ENCODE measurements at regions not wholly inside any gene's neighbourhood (a gene's known extent, or its start where the extent isn't known, plus 50 kb on each side); places are given as distances from the start of the nearest gene placed in this dataset.

DNA sequence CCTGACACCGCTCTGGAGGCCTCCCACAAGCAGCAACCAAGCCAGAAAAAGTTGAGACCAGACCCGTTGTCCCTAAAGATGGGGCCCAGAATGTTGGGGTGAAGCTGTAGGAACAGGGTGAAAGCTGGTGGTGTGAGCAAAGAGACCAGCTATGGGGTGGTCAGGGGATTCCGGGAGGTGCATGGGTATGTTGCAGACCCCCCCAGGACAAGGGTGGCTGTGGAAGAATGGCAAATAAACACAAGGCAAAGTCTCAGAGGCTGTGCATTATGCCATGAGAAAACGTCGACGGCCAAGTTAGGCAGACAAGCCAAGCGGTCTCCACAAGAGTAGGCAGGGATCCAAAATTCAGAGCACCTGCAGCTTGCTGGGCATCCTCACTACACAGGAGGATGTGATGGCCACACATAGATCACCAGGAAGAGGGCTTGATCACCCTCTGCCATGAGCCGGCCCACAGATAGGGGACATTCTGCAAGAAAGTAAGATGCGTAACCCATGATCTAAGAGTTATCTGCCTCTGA is 58.8 kb upstream of the KCNA1 start:
- TF ChIP-seq ZFX (IDR thresholded peaks at IDR 0.05; ENCODE audit: borderline replicate concordance) = no peak
- TF ChIP-seq, protein P1, sequence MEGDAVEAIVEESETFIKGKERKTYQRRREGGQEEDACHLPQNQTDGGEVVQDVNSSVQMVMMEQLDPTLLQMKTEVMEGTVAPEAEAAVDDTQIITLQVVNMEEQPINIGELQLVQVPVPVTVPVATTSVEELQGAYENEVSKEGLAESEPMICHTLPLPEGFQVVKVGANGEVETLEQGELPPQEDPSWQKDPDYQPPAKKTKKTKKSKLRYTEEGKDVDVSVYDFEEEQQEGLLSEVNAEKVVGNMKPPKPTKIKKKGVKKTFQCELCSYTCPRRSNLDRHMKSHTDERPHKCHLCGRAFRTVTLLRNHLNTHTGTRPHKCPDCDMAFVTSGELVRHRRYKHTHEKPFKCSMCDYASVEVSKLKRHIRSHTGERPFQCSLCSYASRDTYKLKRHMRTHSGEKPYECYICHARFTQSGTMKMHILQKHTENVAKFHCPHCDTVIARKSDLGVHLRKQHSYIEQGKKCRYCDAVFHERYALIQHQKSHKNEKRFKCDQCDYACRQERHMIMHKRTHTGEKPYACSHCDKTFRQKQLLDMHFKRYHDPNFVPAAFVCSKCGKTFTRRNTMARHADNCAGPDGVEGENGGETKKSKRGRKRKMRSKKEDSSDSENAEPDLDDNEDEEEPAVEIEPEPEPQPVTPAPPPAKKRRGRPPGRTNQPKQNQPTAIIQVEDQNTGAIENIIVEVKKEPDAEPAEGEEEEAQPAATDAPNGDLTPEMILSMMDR (IDR thresholded peaks at IDR 0.05) = no peak
- H3K27ac ChIP-seq = no peak overlapping the region

DNA sequence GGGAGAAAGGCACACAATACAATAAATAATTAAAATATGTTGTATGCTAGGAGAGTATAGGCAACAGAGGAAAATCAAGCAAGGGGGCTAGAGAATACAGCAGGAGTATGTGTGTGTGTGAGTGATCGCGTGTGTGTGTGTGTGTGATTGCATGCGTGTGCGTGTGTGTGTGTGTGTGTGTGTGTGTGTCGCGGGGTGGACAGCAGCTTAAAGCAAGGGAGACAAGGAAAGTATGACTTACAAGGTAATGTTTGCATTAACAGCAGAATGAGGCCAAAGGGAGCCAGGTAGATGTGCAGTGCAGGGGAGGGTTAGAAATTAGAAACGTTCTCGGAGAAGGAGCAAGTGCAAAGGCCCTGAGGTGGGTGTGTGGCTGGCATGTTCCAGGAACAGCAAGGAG is 57.4 kb upstream of the KCNA1 start:
- TF ChIP-seq, protein P1 (IDR thresholded peaks at IDR 0.05) = no peak
- no peak for TF ChIP-seq ZFX (IDR thresholded peaks at IDR 0.05; ENCODE audit: borderline replicate concordance)
- H3K27ac ChIP-seq = no peak overlapping the region

DNA sequence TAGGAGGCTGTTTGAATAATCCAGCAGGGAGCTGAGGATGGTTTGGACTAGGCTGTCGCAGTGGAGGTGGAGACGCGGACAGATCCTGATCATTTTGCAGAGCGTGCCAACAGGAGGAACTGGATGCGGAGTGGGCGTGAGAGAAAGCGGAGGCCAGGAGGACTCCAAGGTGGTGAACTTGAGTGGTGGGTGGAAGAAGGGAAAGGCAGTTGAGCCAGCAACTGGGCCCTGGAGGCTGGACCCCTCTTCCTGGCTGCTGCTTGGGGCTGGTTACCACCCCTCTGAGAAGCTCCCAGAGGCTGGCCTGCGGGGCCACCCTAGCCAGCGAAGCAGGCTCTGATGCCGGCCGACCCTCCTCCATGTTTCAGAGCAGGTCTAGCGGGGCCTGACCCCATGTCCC is 56.8 kb upstream of the KCNA1 start:
- no peak overlapping the region for H3K27ac ChIP-seq
- TF ChIP-seq, protein P1 (IDR thresholded peaks at IDR 0.05) = no peak
- TF ChIP-seq ZFX (IDR thresholded peaks at IDR 0.05; ENCODE audit: borderline replicate concordance) = no peak

DNA sequence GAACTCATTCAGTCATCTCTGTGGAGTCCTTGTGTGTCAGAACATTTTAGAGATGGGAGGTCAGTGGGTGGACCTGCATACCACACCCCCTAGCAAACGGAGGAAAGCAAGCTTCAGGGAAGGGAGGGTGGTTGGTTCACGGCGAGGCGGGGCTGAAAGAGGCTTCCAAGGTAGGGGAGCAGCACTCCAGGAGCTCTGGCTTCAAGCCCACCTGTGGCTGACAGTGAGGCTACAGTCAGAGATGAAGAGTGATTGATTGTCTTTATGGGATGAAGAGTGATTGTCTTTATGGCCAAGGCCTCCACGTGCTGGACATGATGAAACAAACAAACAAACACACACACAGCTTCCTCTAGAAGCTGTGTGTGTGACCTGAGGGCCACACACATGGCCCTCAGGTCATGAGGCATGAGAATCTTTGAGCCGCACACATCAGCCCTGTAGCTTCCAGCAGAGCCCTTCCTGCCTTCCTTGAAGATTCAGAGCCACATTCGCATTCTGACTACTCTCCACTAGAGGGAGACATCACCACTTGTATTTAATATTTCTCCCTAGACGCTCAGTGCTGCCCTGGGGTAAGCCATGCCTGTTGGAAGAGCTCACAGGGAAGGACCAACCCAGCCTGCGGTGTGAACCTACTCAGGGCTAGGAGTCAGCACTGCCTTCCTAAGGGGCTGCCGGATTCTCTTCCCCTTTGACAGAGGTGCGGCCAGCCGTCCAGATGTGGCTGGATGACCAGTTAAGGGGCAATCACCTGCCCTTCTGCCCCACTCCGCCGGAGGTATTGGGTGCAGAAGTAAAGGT is 54.4 kb upstream of the KCNA1 start:
- no peak for TF ChIP-seq ZFX (IDR thresholded peaks at IDR 0.05; ENCODE audit: borderline replicate concordance)
- TF ChIP-seq, protein P1 (IDR thresholded peaks at IDR 0.05) = peak; percentile 91
- no peak overlapping the region for H3K27ac ChIP-seq

DNA sequence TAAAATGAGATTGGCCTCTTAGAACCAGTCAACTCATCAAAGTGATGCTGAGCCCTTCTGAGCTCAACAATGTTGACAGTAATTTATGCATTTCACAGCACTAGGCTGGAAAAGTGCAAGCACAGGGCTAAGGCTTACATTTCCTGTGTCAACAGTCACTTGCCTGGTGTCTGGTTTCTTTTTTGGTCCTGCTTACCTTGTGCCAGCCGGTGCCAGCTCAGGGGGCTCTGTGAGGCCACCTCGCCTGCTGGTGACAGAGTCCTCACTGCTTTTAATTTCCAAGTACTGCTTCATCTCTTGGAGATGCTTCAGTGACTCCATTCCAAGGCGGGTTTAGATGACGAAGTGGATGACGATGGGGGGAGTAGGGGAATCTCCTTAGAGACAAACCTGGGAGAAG is 53.1 kb upstream of the KCNA1 start:
- TF ChIP-seq, protein P1 (IDR thresholded peaks at IDR 0.05) = no peak
- no peak for TF ChIP-seq ZFX (IDR thresholded peaks at IDR 0.05; ENCODE audit: borderline replicate concordance)
- H3K27ac ChIP-seq = no peak overlapping the region

DNA sequence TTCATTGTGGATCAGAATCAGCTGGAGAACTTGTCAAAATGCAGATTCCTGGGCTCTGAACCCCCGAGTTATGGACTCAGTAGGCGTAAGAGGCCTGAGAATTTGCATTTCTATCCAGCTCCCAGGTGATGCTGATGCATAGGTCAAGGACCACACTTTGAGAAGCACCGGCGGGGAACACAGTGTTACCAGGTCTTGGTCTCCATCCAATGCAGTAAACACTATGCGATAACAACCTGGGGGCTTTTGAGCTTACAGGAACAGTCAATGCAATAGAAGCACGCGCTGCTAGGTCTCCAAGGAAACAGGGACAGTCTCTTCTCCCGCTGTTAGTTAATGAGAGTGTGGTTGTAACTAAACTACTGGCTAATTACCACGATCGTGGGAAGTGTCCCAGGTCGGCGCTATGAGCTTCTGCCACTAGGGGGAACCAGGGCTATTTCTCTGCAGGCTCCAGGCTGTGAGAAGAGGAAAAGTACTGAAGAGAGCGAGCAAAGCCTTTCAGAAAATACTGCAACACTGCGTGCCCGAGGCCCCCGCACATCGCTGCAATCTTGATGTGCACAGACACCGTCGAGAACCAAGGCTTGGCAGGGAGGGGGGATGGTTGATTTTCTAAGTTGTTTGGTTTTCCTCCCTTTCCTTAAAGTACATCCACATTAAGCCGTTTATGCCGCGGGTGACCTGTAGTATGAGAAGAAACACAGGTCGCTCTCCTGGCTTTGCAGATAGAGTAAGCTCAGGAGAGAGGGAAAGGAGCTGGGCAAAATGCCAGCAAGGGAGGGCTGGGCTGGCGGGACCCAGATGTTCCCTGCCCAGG is 52.0 kb upstream of the KCNA1 start:
- TF ChIP-seq, protein P1 (IDR thresholded peaks at IDR 0.05) = peak; percentile 97
- no peak for TF ChIP-seq ZFX (IDR thresholded peaks at IDR 0.05; ENCODE audit: borderline replicate concordance)

More for the DNA sequence above, 52.0 kb upstream of the KCNA1 start:
- H3K27ac ChIP-seq = no peak overlapping the region

Data from 22Rv1 (cell line).